Thyroid gland (tissue), 4 donors: ENCODE measurements at regions not wholly inside any gene's neighbourhood (a gene's known extent, or its start where the extent isn't known, plus 50 kb on each side); places are given as distances from the start of the nearest gene placed in this dataset.

Experiments used
- DNase-seq, 2 donors: peaks; one replicate each; pipeline ENCODE4 v3.0.0-alpha.2; 2019
- H3K27ac ChIP-seq, 3 donors: fragments of 200-600 bp; sonication (generic); 1 replicate in 2 of 3; 2 replicates in 1 of 3; pipeline ENCODE4 v1.5.1; 2016 to 2019; ENCODE audit warnings: mild to moderate bottlenecking in 1 of 3, moderate library complexity in 1 of 3
- H3K27me3 ChIP-seq: fragments of 200-600 bp; sonication (generic); one replicate; pipeline ENCODE4 v1.5.1; 2019
- H3K36me3 ChIP-seq, 2 donors: fragments of 200-600 bp; sonication (generic); one replicate each; pipeline ENCODE4 v1.5.1; 2016 to 2019
- H3K4me1 ChIP-seq, 2 donors: fragments of 200-600 bp; sonication (generic); one replicate each; pipeline ENCODE4 v1.5.1; 2017 to 2019
- H3K4me3 ChIP-seq, 3 donors: fragments of 200-600 bp; sonication (generic); replicated peaks in 1 of 3; 1 replicate in 2 of 3; 2 replicates in 1 of 3; pipeline ENCODE4 v1.5.1; 2016; ENCODE audit warnings: mild to moderate bottlenecking in 1 of 3
- H3K9me3 ChIP-seq: fragments of 200-600 bp; sonication (generic); one replicate; pipeline ENCODE4 v1.5.1; 2017
- CTCF ChIP-seq, 6 experiments: fragments of 200-600 bp in 3 of 6; fragments of 450-650 bp in 3 of 6; sonication (generic) in 3 of 6; IDR thresholded peaks; one replicate each; pipeline ENCODE4 v1.5.1; 2016 to 2019; ENCODE audit warnings: antibody characterized with exemption in 6 of 6, mild to moderate bottlenecking in 2 of 6, inconsistent platforms in 1 of 6, moderate library complexity in 1 of 6
- POLR2A ChIP-seq, 2 donors: fragments of 450-650 bp; IDR thresholded peaks; one replicate each; pipeline ENCODE4 v1.6.1; 2017; ENCODE audit warnings: antibody characterized with exemption in 2 of 2, mild to moderate bottlenecking in 2 of 2, moderate library complexity in 1 of 2
- WGBS, 2 donors: methylation state at CpG; one replicate each; pipeline ENCODE4 v1.1.5; 2017; 5-methylcytosine and 5-hydroxymethylcytosine counted together
- intact Hi-C: fragments of 100-400 bp; cut with DNase I; formaldehyde crosslinking; loops from one replicate; pipeline ENCODE4 v1.15.1; 2023

- H3K36me3 ChIP-seq, result no peaks in the 10 kb centered on the region
- DNase-seq, result no peak
- H3K9me3 ChIP-seq, result no peaks in the 10 kb centered on the region
- 90% methylated on average over 3 of the region's 3 CpGs for WGBS, 2 donors
- H3K4me1 ChIP-seq, result peaks cover 0 to 3% of the 10 kb centered on the region in 2 donors
- H3K27ac ChIP-seq, result no peak overlapping the region
- intact Hi-C loops, result no loop called here
- no peak overlapping the region for H3K4me3 ChIP-seq
- TF ChIP-seq CTCF (IDR thresholded peaks at IDR 0.05) (no peak), POLR2A (IDR thresholded peaks at IDR 0.05) (no peak)
- no peaks in the 10 kb centered on the region for H3K27me3 ChIP-seq
These were observed 389.1 kb downstream of the XPNPEP1 start for GRCh38 chr10:109534193-109534592.

- H3K27me3 ChIP-seq, result no peaks in the 10 kb centered on the region
- intact Hi-C loops, result no loop called here
- H3K27ac ChIP-seq, result no peak overlapping the region
- DNase-seq, result no peak
- TF ChIP-seq CTCF (IDR thresholded peaks at IDR 0.05), result no peak
- TF ChIP-seq POLR2A (IDR thresholded peaks at IDR 0.05), result no peak
- H3K4me3 ChIP-seq, result no peak overlapping the region
- no peaks in the 10 kb centered on the region for H3K9me3 ChIP-seq
- peaks cover 0 to 3% of the 10 kb centered on the region in 2 donors for H3K4me1 ChIP-seq
- no peaks in the 10 kb centered on the region for H3K36me3 ChIP-seq
These were observed 394.1 kb downstream of the XPNPEP1 start for GRCh38 chr10:109529258-109529657.

- Histone ChIP-seq H3K27me3 (no peaks in the 10 kb centered on the region), H3K4me1 (no peaks in the 10 kb centered on the region), H3K36me3 (no peaks in the 10 kb centered on the region), H3K4me3 (no peak overlapping the region), H3K9me3 (no peaks in the 10 kb centered on the region), H3K27ac (no peak overlapping the region)
- TF ChIP-seq CTCF (IDR thresholded peaks at IDR 0.05) (no peak), POLR2A (IDR thresholded peaks at IDR 0.05) (no peak)
- DNase-seq, result no peak
- 84 to 89% methylated on average over 4 of the region's 4 CpGs for WGBS, 2 donors
- intact Hi-C loops, result no loop called here
These were observed 405.6 kb downstream of the XPNPEP1 start for GRCh38 chr10:109517748-109518147.

- intact Hi-C loops, result no loop called here
- DNase-seq, result no peak
- no peak overlapping the region for H3K4me3 ChIP-seq
- no peaks in the 10 kb centered on the region for H3K27me3 ChIP-seq
- no peaks in the 10 kb centered on the region for H3K36me3 ChIP-seq
- no peaks in the 10 kb centered on the region for H3K4me1 ChIP-seq
- no peaks in the 10 kb centered on the region for H3K9me3 ChIP-seq
- 0 to 18% methylated on average over 1 of the region's 1 CpG for WGBS, 2 donors
- no peak overlapping the region for H3K27ac ChIP-seq
- TF ChIP-seq POLR2A (IDR thresholded peaks at IDR 0.05) (no peak), CTCF (IDR thresholded peaks at IDR 0.05) (no peak)
These were observed 418.9 kb downstream of the XPNPEP1 start for GRCh38 chr10:109504401-109504800.

GRCh38 chr10:109487691-109488090 lies 435.6 kb downstream of the XPNPEP1 start:
- DNase-seq, result no peak
- TF ChIP-seq POLR2A (IDR thresholded peaks at IDR 0.05), result no peak
- TF ChIP-seq CTCF (IDR thresholded peaks at IDR 0.05), result no peak
- H3K4me3 ChIP-seq, result no peak overlapping the region
- intact Hi-C loops, result no loop called here
- H3K9me3 ChIP-seq, result no peaks in the 10 kb centered on the region
- no peaks in the 10 kb centered on the region for H3K27me3 ChIP-seq
- no peak overlapping the region for H3K27ac ChIP-seq
- WGBS, 2 donors, result 75 to 78% methylated on average over 4 of the region's 4 CpGs
- H3K36me3 ChIP-seq, result no peaks in the 10 kb centered on the region
- H3K4me1 ChIP-seq, result no peaks in the 10 kb centered on the region
